ENCODE measurements at regions not wholly inside any gene's neighbourhood (a gene's known extent, or its start where the extent isn't known, plus 50 kb on each side); places are given as distances from the start of the nearest gene placed in this dataset.

Small RNA genes in the stretch of these regions (small RNA-seq; reads per million reads assigned to genes)
- 796 reads per million, percentile 98 among the genes with 10 or more reads in this experiment for gene MIR30A
- gene MIR30C2, result 1.4 reads per million, percentile 78 among the genes with 10 or more reads in this experiment
- 0.89 reads per million, percentile 71 among the genes with 10 or more reads in this experiment for gene RNU4-66P

Measured in HT1080 (cell line).